ENCODE measurements at regions not wholly inside any gene's neighbourhood (a gene's known extent, or its start where the extent isn't known, plus 50 kb on each side); places are given as distances from the start of the nearest gene placed in this dataset.

GRCh38 chr4:123506011-123506695 is 109.6 kb downstream of the SPRY1 start:
- Histone ChIP-seq H3K79me2 (replicated peaks; ENCODE audit: insufficient read depth, low read length) (no peaks in the 10 kb centered on the region), H3K27ac (ENCODE audit: low read length) (peak overlapping the region; percentile 23), H3K9ac (ENCODE audit: low read length) (peak overlapping the region; percentile 67), H3K4me3 (ENCODE audit: low read length) (peak overlapping the region; percentile 79), H3K27me3 (ENCODE audit: insufficient read depth, low read depth, low read length) (peaks cover 8% of the 10 kb centered on the region), H3K9me3 (ENCODE audit: low read length) (no peaks in the 10 kb centered on the region), H3K36me3 (ENCODE audit: insufficient read depth, low read length) (no peaks in the 10 kb centered on the region), H3K4me2 (ENCODE audit: low read length) (peak overlapping the region; percentile 26), H3K9me2 (ENCODE audit: insufficient read depth, low read length) (no peaks in the 10 kb centered on the region), H4K20me1 (ENCODE audit: insufficient read depth) (no peaks in the 10 kb centered on the region), H2AFZ (ENCODE audit: low read depth, low read length) (peak overlapping the region; percentile 63), H3F3A (ENCODE audit: insufficient read depth, low read length, poor library complexity, severe bottlenecking) (no peaks in the 10 kb centered on the region)
- TF ChIP-seq MXI1 (conservative IDR thresholded peaks at IDR 0.05; ENCODE audit: poor library complexity, severe bottlenecking) (peak; percentile 12), TAF1 (IDR thresholded peaks at IDR 0.05; ENCODE audit: low read depth) (no peak), SMC3 (conservative IDR thresholded peaks at IDR 0.05; ENCODE audit: poor library complexity) (peak; percentile 8)

GRCh38 chr4:123507376-123507775 is 110.8 kb downstream of the SPRY1 start:
- no peaks in the 10 kb centered on the region for H3K79me2 ChIP-seq (replicated peaks; ENCODE audit: insufficient read depth, low read length)
- H2AFZ ChIP-seq (ENCODE audit: low read depth, low read length), result no peak overlapping the region
- H3K9me2 ChIP-seq (ENCODE audit: insufficient read depth, low read length), result no peaks in the 10 kb centered on the region
- TF ChIP-seq POLR2AphosphoS5 (IDR thresholded peaks at IDR 0.05) (no peak), REST (IDR thresholded peaks at IDR 0.05; ENCODE audit: borderline replicate concordance) (no peak), TAF1 (IDR thresholded peaks at IDR 0.05; ENCODE audit: low read depth) (no peak), EP300 (conservative IDR thresholded peaks at IDR 0.05; ENCODE audit: poor library complexity, severe bottlenecking) (no peak), EZH2 (IDR thresholded peaks at IDR 0.05; ENCODE audit: borderline replicate concordance, insufficient read depth, low read length, poor library complexity, severe bottlenecking) (no peak), SMC3 (conservative IDR thresholded peaks at IDR 0.05; ENCODE audit: poor library complexity) (no peak), CTCF (IDR thresholded peaks at IDR 0.05; ENCODE audit: poor library complexity, severe bottlenecking) (no peak)
- H3F3A ChIP-seq (ENCODE audit: insufficient read depth, low read length, poor library complexity, severe bottlenecking), result no peaks in the 10 kb centered on the region
- no peak overlapping the region for H3K9ac ChIP-seq (ENCODE audit: low read length)
- no peak overlapping the region for H3K4me3 ChIP-seq (ENCODE audit: low read length)
- H3K27me3 ChIP-seq (ENCODE audit: insufficient read depth, low read depth, low read length), result peaks cover 8% of the 10 kb centered on the region
- H4K20me1 ChIP-seq (ENCODE audit: insufficient read depth), result no peaks in the 10 kb centered on the region
- H3K36me3 ChIP-seq (ENCODE audit: insufficient read depth, low read length), result no peaks in the 10 kb centered on the region
- no peaks in the 10 kb centered on the region for H3K9me3 ChIP-seq (ENCODE audit: low read length)
- H3K27ac ChIP-seq (ENCODE audit: low read length), result no peak overlapping the region
- H3K4me2 ChIP-seq (ENCODE audit: low read length), result no peak overlapping the region

All from neural cell (in vitro differentiated cells).